ENCODE measurements at regions not wholly inside any gene's neighbourhood (a gene's known extent, or its start where the extent isn't known, plus 50 kb on each side); places are given as distances from the start of the nearest gene placed in this dataset.
A peak's percentile ranks its signal among the peaks of the same experiment; 100 is the strongest.
"Not testable (repeated sequence)": the region's sequence is repeated elsewhere in the genome, so short reads cannot be mapped to it uniquely, and the experiment has no call there.

- DNase-seq (ENCODE audit: low read depth): no peak
Measured at GRCh38 chr17:49898366-49899190, 50.7 kb upstream of the TAC4 start.

DNA sequence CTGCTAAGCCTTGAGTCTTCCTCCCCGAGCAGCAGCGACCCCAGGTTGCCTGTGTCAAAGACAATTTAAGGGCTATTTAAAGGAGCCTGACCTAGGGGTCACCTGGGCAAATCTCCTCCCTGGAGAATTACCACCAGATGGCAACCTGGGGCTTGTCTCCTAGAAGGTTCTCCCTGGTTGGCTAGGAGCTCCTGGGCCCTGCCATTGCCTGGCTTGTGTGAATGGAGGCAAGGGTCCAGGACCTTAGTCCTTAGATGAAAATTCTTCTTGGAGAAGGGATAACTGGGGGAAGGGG is 51.3 kb upstream of the TAC4 start:
- no peak for DNase-seq (ENCODE audit: low read depth)

DNA sequence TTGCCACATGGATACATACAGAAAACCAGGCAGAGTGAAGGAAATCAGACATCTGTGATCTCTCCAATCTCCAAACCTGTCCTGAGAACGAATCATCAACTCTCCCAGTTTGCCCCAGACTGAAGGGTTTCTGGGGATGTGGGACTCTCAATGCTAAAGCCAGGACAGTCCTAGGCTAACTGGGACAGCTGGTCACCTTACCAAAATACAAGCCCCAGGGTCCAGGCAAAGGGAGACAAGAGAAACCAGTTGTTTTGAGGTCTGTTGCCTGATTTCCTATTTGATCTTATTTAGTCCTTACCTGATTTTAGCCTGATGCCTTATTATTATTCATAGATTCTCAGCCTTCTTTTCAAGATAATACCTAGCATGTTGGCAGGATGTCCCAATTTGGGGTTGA is 51.7 kb upstream of the TAC4 start:
- DNase-seq (ENCODE audit: low read depth): no peak

- not testable (repeated sequence) for DNase-seq (ENCODE audit: low read depth)
Measured at GRCh38 chr17:49900801-49901200, 52.9 kb upstream of the TAC4 start.

DNA sequence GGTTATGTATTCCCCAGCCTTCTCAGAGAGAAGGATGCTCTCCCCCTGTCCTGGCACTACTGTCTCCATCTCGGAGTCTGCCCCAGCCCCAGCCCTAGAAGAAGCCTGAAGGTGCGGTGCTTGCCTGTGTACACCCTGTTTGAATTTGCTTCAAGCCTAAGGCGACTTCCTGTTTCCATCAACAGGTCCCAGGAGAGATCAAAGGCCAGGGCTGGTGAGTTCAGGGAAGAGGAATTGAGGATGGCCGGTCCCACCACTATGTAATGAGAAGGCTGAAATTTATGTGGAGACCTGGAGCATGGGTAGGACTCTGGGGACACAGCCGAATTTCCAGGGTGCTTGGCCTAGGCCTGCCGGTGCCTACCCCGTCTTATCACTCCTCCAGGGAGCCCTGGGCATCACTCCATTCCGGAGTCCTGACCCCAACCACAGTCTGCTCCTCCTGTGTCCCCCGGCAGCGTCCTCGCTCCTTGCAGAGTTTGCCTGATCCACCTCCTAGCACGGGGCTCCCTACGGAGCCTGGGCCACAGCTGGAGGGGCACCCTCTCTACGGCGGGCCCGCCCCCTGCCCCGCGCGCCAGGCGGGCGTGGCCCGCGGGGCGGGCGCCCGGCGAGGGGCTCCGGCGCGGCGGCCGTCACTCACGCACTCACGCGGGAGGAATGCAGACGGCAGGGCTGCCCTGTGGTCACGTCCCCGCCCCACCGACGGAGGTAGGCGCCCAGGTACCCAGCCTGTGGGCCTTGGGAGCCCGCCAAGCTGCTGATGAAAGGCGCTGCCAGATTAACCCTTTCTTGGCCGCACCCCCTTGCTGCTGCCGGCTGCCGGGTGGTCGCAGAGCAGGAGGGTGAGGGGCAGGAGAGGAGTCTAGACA is 53.8 kb upstream of the TAC4 start:
- no peak for DNase-seq (ENCODE audit: low read depth)

- DNase-seq (ENCODE audit: low read depth): no peak
Measured at GRCh38 chr17:49903523-49903922, 55.7 kb upstream of the TAC4 start.

DNA sequence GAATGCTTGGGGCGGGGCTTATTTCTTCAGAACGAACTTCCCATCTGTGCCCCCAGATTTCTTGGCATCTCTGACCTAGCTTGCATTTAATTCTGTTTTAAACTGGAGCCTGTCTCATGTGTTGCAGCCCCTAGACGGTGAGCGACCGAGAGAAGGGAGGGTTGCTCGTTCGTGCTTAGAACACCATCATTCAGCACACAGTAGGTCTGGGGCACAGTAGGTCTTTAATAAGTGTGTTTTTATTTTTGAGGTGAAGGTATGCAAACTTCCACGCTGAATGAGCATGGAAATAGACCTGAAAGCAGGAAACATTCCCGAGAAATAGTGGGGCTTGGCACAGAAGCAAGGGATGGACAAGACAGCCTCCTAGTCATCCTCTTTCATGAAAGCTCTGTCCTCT is 57.0 kb upstream of the TAC4 start:
- no peak for DNase-seq (ENCODE audit: low read depth)

- no peak for DNase-seq (ENCODE audit: low read depth)
Measured at GRCh38 chr17:49906531-49907136, 58.8 kb upstream of the TAC4 start.

DNA sequence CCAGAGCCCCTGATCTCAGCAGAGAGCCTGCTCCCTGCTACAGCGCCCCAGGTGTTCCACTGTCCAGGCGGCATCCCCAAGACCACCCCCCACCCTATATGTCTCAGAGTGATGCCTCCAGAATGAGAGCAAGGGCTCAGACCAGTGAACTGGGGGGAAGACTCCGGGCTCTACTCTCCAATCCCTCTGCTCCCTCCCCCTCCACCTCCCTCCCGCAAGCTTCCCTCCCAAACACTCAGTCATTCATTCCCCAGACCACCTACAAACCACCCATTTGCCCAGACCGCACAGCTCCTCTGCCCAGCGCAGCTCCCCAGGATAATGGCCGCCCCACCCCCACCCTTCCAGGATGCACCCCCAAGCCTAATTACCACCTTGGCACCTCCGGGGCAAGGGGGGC is 59.4 kb upstream of the TAC4 start:
- DNase-seq (ENCODE audit: low read depth): no peak

GRCh38 chr17:49908782-49909714 is 59.9 kb upstream of the DLX4 start:
- no peak for DNase-seq (ENCODE audit: low read depth)

GRCh38 chr17:49910094-49910857 is 58.7 kb upstream of the DLX4 start:
- peak; percentile 10 for DNase-seq (ENCODE audit: low read depth)

DNA sequence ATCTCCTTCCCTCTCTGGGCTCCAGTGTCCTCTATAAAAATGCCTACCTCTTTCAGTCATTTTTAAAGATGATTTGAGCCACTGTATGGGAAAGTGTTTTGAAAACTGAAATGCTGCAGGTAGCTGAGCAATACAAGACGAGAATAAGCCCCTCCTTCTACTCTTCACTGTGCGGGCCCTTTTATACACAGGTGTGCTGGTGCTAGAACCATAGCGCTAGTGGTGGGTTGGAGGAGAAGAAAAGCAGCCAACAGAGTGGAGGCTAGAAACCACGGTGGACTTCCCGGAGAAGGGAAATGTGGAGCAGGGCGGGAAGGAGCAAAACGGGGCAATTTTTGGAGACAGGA is 58.2 kb upstream of the DLX4 start:
- DNase-seq (ENCODE audit: low read depth): no peak

- no peak for DNase-seq (ENCODE audit: low read depth)
Measured at GRCh38 chr17:49911719-49912118, 57.3 kb upstream of the DLX4 start.

DNA sequence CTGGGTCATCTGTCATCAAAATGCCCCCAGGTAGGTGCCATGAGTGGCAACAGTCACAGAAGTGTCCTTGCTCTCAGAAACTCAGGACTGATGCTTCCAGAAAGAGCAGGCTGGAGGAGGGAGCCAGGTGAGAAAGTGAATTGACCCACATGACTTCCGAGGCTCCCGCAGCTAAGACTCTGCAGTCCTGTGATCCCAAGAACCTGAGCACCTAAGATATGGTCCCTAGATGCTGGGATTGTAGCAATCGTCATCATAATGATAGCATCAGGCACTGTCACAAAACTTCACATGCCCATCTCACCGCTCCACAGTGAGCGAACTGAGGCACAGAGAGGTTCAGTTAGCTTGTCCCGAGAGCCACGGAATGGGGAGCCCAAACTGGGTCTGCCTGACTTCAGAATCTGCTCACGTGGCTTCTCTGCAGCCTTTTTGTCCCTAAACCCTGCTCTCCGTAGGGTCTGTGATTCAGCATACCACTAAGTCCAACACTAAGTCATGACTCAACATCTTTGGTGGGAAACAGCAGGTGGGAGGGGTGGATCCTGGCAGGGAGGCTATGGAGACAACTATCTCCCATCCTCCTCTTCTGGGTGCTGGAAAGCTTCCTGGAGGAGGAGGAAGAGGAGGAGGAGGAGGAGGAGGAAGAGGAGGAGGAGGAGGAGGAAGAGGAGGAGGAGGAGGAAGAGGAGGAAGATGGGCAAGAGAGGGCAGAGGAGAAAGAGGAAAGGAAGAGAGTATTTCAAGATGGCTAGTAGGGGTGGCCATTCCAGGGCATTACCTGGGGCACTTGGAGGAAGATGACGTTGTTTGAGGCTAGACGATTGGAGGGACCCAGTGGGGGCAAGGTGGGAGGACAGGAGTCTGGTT is 55.5 kb upstream of the DLX4 start:
- DNase-seq (ENCODE audit: low read depth): peak; percentile 24

GRCh38 chr17:49914096-49914490 is 54.9 kb upstream of the DLX4 start:
- DNase-seq (ENCODE audit: low read depth): no peak

- no peak for DNase-seq (ENCODE audit: low read depth)
Measured at GRCh38 chr17:49914664-49915063, 54.3 kb upstream of the DLX4 start.

GRCh38 chr17:49915260-49915659 is 53.7 kb upstream of the DLX4 start:
- DNase-seq (ENCODE audit: low read depth): peak; percentile 2

- peak; percentile 25 for DNase-seq (ENCODE audit: low read depth)
Measured at GRCh38 chr17:49915670-49916069, 53.3 kb upstream of the DLX4 start.

GRCh38 chr17:49916854-49917515 is 52.0 kb upstream of the DLX4 start:
- no peak for DNase-seq (ENCODE audit: low read depth)

DNA sequence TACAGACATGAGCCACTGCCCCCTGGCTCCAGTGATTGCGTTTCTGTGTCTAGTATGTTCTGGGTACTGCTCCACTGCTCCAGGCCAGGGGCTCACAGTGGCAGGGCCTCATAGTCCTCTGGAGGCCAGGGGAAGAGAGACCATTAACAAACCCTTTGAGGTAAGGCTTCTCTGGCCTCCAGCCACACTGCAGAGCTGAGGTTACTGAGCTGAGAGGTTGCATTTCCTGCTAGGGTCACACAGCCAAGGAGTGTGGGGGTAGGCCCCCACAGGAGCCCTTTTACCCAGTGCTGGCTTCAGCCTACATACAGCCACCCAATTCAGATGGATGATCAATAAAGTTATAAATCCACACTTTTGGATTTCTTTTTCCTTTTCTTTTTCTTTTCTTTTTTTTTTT is 50.4 kb upstream of the DLX4 start:
- DNase-seq (ENCODE audit: low read depth): no peak

Data from renal cortical epithelial cell (primary cell).